ENCODE measurements at regions not wholly inside any gene's neighbourhood (a gene's known extent, or its start where the extent isn't known, plus 50 kb on each side); places are given as distances from the start of the nearest gene placed in this dataset.

- TF ChIP-seq SP1 (IDR thresholded peaks at IDR 0.05) = no peak
- TF ChIP-seq ARNT (IDR thresholded peaks at IDR 0.05) = no peak
- no peak for TF ChIP-seq PKNOX1 (IDR thresholded peaks at IDR 0.05)
- TF ChIP-seq FOXK2 (IDR thresholded peaks at IDR 0.05) = no peak
- no peak for TF ChIP-seq NFRKB (IDR thresholded peaks at IDR 0.05)
- TF ChIP-seq CTBP1 (IDR thresholded peaks at IDR 0.05; ENCODE audit: borderline replicate concordance) = no peak
- TF ChIP-seq FOXA1 (IDR thresholded peaks at IDR 0.05) = no peak
- TF ChIP-seq FOXM1 (IDR thresholded peaks at IDR 0.05; ENCODE audit: borderline replicate concordance) = no peak
- no peak for TF ChIP-seq TARDBP (IDR thresholded peaks at IDR 0.05)
Observed at GRCh38 chr3:64761729-64762128, 73.9 kb upstream of the ADAMTS9 start.

Measured in HEK293T (cell line).